ENCODE measurements at regions not wholly inside any gene's neighbourhood (a gene's known extent, or its start where the extent isn't known, plus 50 kb on each side); places are given as distances from the start of the nearest gene placed in this dataset.

DNA sequence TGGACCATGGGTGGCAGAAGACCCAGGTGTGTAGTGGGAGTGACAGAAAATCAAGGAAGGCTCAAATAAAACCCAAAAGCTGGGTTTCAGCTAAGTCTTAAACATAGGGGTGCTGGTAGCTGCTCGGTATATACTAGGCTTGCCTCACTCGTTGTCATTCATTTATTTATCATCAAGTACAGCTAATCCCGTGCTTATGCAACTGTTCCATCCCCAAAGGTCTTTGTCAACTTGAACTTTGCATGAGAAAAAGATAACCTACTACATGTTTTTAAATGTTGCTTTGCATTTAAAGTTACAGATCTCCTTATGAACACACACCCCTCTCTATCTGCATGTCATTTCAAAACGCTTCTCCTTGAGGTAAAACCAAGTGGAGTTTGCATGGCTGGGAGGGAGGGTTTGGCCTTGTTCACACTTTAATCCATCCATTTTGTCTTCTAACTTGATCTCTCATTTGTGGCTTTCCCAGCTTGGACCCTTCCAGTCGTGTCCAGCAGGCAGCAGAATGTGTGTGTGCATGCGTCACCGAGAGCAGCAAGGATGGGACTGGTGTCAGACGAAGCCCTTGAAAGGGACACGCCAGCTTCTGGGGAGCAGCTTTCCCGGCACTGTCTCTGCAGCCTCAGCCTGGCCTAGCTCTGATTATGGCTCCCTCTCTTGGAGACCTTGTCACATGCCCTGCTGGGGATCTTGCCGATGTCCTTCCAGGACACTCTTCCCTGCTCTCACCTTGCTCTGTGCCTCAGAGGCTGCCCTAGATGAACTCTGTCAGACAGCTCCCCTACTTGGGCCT, 133.5 kb downstream of the GADD45G start:
- TF ChIP-seq, protein P1, sequence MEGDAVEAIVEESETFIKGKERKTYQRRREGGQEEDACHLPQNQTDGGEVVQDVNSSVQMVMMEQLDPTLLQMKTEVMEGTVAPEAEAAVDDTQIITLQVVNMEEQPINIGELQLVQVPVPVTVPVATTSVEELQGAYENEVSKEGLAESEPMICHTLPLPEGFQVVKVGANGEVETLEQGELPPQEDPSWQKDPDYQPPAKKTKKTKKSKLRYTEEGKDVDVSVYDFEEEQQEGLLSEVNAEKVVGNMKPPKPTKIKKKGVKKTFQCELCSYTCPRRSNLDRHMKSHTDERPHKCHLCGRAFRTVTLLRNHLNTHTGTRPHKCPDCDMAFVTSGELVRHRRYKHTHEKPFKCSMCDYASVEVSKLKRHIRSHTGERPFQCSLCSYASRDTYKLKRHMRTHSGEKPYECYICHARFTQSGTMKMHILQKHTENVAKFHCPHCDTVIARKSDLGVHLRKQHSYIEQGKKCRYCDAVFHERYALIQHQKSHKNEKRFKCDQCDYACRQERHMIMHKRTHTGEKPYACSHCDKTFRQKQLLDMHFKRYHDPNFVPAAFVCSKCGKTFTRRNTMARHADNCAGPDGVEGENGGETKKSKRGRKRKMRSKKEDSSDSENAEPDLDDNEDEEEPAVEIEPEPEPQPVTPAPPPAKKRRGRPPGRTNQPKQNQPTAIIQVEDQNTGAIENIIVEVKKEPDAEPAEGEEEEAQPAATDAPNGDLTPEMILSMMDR (IDR thresholded peaks at IDR 0.05) = no peak
- no peak for TF ChIP-seq POLR2A (IDR thresholded peaks at IDR 0.05)
